ENCODE measurements at regions not wholly inside any gene's neighbourhood (a gene's known extent, or its start where the extent isn't known, plus 50 kb on each side); places are given as distances from the start of the nearest gene placed in this dataset.
A peak's percentile ranks its signal among the peaks of the same experiment; 100 is the strongest.

DNA sequence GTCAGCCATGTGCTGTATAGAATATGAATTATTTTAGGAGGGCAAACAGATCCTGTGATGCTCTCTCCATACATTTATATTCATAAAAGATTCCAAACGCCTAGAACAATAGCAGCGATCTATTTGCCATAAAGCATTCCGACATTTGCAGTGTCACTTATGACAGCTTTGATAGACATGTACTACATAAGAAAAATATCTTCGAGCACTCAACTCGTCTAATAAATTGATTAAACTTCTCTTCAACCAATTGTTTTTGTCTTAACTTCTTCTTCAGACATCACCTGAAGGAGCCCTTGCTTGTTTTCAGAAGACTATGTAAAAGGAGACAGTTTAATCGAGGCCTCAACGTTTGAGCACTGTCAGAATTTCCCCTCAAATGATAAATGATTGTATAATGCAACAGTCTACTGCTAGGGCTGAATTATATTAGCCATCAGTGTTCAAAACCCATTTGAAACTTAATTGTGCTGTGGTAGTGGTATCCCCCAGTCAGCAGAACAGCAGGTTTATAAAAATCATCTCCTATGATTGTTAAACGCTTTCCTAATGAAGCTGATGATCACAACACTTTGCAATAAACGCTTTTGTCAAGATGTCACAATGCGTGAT is 158.0 kb upstream of the MGMT start:
- no peaks in the 10 kb centered on the region for H3K79me2 ChIP-seq (replicated peaks; ENCODE audit: insufficient read depth, low read length)
- no peaks in the 10 kb centered on the region for H3K9me2 ChIP-seq (ENCODE audit: insufficient read depth, low read length)
- TF ChIP-seq POLR2AphosphoS5 (IDR thresholded peaks at IDR 0.05), result peak; percentile 69
- TF ChIP-seq, protein P1, sequence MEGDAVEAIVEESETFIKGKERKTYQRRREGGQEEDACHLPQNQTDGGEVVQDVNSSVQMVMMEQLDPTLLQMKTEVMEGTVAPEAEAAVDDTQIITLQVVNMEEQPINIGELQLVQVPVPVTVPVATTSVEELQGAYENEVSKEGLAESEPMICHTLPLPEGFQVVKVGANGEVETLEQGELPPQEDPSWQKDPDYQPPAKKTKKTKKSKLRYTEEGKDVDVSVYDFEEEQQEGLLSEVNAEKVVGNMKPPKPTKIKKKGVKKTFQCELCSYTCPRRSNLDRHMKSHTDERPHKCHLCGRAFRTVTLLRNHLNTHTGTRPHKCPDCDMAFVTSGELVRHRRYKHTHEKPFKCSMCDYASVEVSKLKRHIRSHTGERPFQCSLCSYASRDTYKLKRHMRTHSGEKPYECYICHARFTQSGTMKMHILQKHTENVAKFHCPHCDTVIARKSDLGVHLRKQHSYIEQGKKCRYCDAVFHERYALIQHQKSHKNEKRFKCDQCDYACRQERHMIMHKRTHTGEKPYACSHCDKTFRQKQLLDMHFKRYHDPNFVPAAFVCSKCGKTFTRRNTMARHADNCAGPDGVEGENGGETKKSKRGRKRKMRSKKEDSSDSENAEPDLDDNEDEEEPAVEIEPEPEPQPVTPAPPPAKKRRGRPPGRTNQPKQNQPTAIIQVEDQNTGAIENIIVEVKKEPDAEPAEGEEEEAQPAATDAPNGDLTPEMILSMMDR (IDR thresholded peaks at IDR 0.05; ENCODE audit: poor library complexity, severe bottlenecking), result peak; percentile 20
- peak; percentile 98 for TF ChIP-seq EP300 (conservative IDR thresholded peaks at IDR 0.05; ENCODE audit: poor library complexity, severe bottlenecking)
- TF ChIP-seq SMC3 (conservative IDR thresholded peaks at IDR 0.05; ENCODE audit: poor library complexity), result no peak
- no peak for TF ChIP-seq EZH2 (IDR thresholded peaks at IDR 0.05; ENCODE audit: borderline replicate concordance, insufficient read depth, low read length, poor library complexity, severe bottlenecking)
- TF ChIP-seq, protein P2, sequence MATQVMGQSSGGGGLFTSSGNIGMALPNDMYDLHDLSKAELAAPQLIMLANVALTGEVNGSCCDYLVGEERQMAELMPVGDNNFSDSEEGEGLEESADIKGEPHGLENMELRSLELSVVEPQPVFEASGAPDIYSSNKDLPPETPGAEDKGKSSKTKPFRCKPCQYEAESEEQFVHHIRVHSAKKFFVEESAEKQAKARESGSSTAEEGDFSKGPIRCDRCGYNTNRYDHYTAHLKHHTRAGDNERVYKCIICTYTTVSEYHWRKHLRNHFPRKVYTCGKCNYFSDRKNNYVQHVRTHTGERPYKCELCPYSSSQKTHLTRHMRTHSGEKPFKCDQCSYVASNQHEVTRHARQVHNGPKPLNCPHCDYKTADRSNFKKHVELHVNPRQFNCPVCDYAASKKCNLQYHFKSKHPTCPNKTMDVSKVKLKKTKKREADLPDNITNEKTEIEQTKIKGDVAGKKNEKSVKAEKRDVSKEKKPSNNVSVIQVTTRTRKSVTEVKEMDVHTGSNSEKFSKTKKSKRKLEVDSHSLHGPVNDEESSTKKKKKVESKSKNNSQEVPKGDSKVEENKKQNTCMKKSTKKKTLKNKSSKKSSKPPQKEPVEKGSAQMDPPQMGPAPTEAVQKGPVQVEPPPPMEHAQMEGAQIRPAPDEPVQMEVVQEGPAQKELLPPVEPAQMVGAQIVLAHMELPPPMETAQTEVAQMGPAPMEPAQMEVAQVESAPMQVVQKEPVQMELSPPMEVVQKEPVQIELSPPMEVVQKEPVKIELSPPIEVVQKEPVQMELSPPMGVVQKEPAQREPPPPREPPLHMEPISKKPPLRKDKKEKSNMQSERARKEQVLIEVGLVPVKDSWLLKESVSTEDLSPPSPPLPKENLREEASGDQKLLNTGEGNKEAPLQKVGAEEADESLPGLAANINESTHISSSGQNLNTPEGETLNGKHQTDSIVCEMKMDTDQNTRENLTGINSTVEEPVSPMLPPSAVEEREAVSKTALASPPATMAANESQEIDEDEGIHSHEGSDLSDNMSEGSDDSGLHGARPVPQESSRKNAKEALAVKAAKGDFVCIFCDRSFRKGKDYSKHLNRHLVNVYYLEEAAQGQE (IDR thresholded peaks at IDR 0.05; ENCODE audit: borderline replicate concordance), result no peak
- TF ChIP-seq RAD21 (conservative IDR thresholded peaks at IDR 0.05), result peak; percentile 10
- peak overlapping the region; percentile 31 for H3K4me3 ChIP-seq (ENCODE audit: low read length)
- H3K36me3 ChIP-seq (ENCODE audit: insufficient read depth, low read length), result no peaks in the 10 kb centered on the region
- H4K20me1 ChIP-seq (ENCODE audit: insufficient read depth), result no peaks in the 10 kb centered on the region
- H3F3A ChIP-seq (ENCODE audit: insufficient read depth, low read length, poor library complexity, severe bottlenecking), result no peaks in the 10 kb centered on the region
- H3K9ac ChIP-seq (ENCODE audit: low read length), result no peak overlapping the region
- H3K4me2 ChIP-seq (ENCODE audit: low read length), result peak overlapping the region; percentile 2
- H3K27ac ChIP-seq (ENCODE audit: low read length), result peak overlapping the region; percentile 30
- H2AFZ ChIP-seq (ENCODE audit: low read depth, low read length), result no peak overlapping the region
- H3K27me3 ChIP-seq (ENCODE audit: insufficient read depth, low read depth, low read length), result no peaks in the 10 kb centered on the region
- no peaks in the 10 kb centered on the region for H3K9me3 ChIP-seq (ENCODE audit: low read length)

DNA sequence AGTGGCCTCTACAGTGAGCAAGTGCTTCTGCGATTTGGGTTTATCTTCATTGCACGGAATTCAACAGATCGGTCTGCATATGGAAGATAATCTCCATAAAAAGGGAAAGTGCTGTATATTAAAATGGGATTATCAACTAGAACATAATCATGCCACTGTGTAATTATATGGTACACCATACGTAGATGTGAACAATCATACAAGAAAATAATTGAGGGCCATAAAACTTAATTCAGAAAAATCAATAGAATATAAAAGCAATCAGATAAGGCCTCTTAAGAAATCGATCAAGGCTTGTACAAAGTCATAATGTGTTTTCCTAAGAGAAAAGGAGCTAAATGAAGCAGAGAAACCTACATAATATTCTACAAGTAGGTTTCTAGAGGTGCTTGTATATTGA is 157.5 kb upstream of the MGMT start:
- H3K9me3 ChIP-seq (ENCODE audit: low read length), result no peaks in the 10 kb centered on the region
- no peaks in the 10 kb centered on the region for H3K27me3 ChIP-seq (ENCODE audit: insufficient read depth, low read depth, low read length)
- no peaks in the 10 kb centered on the region for H3K9me2 ChIP-seq (ENCODE audit: insufficient read depth, low read length)
- TF ChIP-seq EP300 (conservative IDR thresholded peaks at IDR 0.05; ENCODE audit: poor library complexity, severe bottlenecking) (no peak), POLR2AphosphoS5 (IDR thresholded peaks at IDR 0.05) (no peak), SMC3 (conservative IDR thresholded peaks at IDR 0.05; ENCODE audit: poor library complexity) (no peak), TAF1 (IDR thresholded peaks at IDR 0.05; ENCODE audit: low read depth) (no peak), MXI1 (conservative IDR thresholded peaks at IDR 0.05; ENCODE audit: poor library complexity, severe bottlenecking) (no peak), EZH2 (IDR thresholded peaks at IDR 0.05; ENCODE audit: borderline replicate concordance, insufficient read depth, low read length, poor library complexity, severe bottlenecking) (no peak), RAD21 (conservative IDR thresholded peaks at IDR 0.05) (no peak)
- TF ChIP-seq, protein P2 (IDR thresholded peaks at IDR 0.05; ENCODE audit: borderline replicate concordance), result no peak
- TF ChIP-seq, protein P1 (IDR thresholded peaks at IDR 0.05; ENCODE audit: poor library complexity, severe bottlenecking), result no peak
- H3K79me2 ChIP-seq (replicated peaks; ENCODE audit: insufficient read depth, low read length), result no peaks in the 10 kb centered on the region
- H3K4me2 ChIP-seq (ENCODE audit: low read length), result no peak overlapping the region
- H3F3A ChIP-seq (ENCODE audit: insufficient read depth, low read length, poor library complexity, severe bottlenecking), result no peaks in the 10 kb centered on the region
- no peaks in the 10 kb centered on the region for H3K36me3 ChIP-seq (ENCODE audit: insufficient read depth, low read length)
- peak overlapping the region; percentile 2 for H3K4me3 ChIP-seq (ENCODE audit: low read length)
- no peak overlapping the region for H2AFZ ChIP-seq (ENCODE audit: low read depth, low read length)
- H3K27ac ChIP-seq (ENCODE audit: low read length), result peak overlapping the region; percentile 30
- no peaks in the 10 kb centered on the region for H4K20me1 ChIP-seq (ENCODE audit: insufficient read depth)
- no peak overlapping the region for H3K9ac ChIP-seq (ENCODE audit: low read length)
